NCI-H82 treated with DMSO at 0.1 percent for 48 hours (cell line): ENCODE measurements at regions not wholly inside any gene's neighbourhood (a gene's known extent, or its start where the extent isn't known, plus 50 kb on each side); places are given as distances from the start of the nearest gene placed in this dataset.
A peak's percentile ranks its signal among the peaks of the same experiment; 100 is the strongest.
"Not testable (repeated sequence)": the region's sequence is repeated elsewhere in the genome, so short reads cannot be mapped to it uniquely, and the experiment has no call there.

Experiments used
- DNase-seq: peaks from one replicate; lab custom pipeline; 2025; ENCODE audit not compliant: unreplicated experiment; lab: John Stamatoyannopoulos, UW

DNA sequence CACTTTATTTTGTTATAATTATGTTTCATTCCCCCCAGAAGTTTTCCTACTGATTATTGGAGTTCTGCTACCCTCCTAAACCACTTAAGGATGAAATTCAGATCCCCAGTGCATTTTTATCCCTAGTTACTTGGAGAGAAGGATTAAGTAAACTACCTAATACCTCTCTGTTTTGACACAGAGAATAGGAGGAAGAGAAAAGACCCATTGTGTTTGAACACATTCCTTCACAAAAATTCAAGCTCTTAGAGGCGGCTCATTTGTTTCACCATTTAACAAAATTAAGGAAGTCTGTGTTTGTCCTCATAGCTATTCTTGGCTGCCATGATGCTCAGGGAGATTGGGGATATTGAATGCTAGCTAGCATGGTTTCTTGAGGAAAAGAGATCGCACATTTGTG is 492.6 kb downstream of the EBF1 start:
- no peak for DNase-seq

DNA sequence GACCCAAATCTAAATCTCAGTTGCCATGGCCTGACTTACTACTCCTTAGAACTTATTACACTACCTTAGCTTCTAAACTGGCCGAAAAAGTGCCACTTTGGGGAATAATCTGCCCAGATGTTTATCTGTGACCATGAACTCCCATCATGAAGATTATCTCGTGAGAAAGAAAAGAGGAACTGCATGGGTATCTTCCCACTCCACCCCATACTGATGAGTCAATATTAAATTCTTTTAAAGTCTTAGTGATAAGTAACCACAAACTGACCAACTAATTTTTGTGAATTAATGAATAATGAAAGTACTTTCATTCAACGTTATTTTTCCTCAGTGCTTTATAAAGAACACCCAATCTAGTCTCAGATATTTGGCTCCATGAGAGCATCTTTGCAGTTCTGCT is 493.5 kb downstream of the EBF1 start:
- no peak for DNase-seq

DNA sequence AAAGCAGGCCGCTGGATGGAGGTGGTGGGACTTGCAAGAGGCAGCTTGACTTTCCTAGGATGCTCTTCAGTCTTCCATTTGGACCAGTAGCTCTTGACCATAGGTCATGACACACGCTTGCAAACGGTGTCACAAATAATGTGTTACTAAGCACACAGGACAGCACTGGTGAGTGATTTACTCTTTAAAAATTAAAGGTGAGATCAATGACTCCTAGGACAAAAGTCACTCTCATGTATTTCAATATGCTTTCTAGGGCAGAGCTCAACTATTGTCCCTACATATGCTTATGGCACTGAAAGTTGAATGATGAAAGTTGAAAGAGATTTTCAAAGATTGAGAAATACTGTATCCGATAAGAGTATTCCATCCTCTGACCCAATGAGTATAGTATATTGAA is 496.7 kb downstream of the EBF1 start:
- DNase-seq: no peak

DNA sequence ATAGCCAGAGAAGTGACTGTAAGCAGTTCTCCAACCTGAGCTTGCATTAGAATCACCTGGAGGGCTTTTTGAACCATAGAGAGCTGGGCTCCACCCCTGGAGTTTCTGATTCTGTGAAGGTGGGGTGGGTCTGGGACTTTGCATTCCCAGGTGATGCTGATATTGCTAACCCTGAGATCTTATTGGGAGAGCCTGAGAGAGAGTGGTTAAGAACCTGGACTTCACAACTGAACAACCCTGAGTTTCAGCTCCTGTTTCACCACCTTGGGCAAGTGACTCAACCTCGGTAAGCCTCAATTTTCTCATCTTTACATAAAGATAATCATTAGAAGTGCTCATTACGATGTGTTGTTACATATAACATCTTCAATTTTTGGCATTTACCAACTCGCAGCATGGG is 498.6 kb downstream of the EBF1 start:
- DNase-seq: no peak

DNA sequence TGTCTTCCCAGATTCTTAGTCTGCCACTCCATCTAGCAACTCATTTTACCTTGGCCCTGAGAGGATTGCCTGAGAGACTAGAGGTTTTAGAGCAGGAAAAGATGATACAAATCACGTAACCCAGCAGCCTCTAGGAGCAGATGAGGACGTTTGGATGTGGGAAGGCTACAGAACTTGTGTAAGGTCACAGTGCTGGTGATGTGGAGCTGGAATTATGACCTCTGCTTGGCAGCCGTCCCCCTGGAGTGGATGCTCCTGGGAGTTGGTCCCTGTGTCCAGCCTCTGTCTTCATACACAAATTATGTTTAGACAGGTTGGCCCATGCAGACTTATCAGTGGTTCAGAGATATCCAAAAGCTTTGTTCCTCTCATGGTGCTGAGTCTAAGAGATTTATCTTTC is 499.0 kb downstream of the EBF1 start:
- DNase-seq: no peak

DNA sequence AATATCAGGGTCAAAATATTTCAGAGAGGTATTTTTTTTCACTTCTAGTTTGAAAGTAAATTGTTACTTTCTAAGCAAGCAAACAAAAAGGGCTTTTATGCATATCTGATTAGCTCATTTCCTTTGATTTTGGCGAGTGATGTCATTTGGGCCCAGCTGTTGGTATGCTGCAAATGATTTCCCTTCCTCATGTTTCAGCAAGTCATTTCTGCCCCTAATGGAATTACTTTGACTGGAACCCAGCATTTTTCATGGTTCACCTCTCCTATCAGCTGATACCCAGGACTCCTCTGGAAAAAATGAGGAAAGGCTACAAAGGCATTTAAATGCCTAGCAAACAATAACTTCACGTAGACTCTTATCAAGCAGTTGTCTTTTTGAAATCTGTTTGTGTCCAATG is 500.6 kb downstream of the EBF1 start:
- no peak for DNase-seq

DNA sequence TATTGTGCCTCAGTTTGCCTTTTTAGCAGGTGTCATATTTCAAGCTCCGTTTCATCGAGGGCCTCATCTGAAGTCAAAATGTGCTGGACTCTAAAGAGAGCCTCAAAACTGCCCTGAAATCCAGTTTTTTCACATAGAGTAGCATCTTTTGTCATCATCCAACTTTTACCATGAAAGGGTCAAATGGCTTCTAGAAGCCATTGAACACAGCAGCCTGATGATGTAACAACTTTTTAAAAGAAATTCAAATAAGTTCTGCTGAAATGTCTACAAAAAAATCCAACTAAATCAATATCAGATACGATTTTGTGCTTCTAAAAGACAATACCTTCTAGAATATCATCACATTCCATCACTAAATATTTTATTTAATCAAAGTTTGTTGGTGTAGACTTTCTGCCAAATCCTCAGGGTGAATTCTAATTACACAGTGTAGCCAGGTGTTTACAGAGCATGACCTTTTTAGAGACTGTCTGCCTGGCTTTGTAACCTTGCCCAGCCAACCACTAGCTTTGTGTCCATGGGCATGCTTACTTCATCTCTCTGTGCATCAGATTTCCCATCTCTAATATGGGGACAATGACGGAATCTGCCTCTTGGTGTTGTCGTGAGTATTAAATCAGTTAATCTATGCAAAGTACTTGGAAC is 505.0 kb downstream of the EBF1 start:
- DNase-seq: no peak

DNA sequence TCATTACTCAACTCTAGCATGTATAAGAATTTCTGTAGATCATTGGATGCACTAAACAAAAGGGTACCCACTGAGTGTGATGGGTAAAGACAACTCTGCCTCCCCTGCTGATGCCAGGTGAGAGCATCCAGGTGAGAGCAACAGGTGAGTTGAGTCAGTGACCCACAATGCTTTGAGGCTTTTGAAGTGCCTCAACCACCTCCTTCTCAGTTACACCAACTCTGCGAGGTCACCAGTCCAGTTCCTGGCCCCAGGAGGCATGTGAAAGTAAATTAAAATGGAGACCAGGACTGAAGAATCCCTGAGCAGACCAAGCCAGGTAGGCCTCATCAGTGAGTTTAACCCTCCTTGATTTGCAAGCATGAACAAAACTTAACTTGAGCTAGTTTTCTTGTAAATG is 505.8 kb downstream of the EBF1 start:
- no peak for DNase-seq

DNA sequence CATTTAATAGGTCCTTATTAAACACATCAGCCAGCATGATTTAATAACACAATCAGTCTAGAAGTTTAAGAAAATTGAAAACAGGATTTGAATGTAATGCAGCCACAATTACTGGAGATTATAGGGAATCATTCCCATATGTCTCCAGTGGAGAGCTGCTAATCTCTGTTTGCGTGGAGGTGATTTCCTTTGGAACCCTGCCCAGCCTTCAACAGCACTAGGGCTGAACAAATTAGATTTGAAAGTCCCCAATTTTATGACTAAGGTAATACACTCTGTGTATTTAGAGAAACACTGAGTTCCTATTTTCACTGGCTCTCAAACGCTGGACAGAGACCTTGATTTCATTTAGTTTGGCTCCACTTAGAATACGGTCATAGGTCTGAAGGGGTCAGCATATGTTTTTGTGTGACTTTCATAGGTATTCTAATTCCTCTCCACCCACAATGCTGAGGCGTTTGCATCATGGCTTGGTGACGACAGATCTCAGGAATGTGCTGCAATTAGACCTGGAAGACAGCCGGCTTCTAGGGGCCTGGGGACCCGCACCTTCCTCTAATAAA is 508.3 kb downstream of the EBF1 start:
- peak; percentile 58 for DNase-seq

DNA sequence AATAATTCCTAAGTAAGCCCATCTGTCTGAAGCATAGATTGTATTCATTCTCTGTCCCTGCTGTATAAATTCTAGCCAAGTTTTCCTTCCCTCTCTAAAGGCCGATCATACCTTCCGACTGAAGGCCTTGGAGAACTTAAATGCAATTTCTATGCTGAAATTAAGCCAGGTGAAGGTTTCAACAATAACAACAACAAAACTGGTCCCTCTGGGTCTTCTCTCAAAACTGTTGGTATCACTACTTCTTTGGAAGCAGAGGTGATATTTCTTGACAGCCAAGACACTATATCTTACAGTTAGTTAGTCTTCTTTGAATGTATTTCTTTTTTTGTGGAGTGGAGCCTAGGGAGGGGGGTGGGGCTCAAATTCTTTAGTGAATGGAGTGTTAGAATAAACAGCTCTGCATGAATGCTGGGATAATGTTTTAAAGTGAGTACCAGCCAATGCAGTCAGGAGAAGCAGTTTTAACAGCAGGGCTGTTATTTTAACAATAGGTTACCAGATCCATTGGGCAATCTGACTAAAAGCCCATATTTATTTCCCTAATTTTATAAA is 508.9 kb downstream of the EBF1 start:
- DNase-seq: no peak

DNA sequence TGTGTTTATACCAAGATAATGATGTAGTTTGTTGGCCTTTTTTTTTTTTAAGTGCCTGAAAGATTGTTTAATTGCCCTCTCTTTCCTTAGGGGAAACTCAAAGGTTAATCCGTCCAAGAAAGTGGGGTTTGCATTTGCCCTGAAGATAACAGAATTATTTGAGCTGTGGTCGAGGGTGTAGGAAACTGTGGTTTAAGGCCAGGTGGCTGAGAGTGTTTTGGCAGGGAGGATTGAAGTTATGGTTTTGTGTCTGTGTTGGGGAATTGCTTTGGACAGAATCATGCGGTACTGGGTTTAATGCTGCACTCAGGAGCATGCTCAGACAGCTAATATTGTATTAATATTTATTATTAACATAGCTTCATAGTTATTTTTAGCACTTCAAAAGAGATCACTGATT is 509.8 kb downstream of the EBF1 start:
- no peak for DNase-seq

DNA sequence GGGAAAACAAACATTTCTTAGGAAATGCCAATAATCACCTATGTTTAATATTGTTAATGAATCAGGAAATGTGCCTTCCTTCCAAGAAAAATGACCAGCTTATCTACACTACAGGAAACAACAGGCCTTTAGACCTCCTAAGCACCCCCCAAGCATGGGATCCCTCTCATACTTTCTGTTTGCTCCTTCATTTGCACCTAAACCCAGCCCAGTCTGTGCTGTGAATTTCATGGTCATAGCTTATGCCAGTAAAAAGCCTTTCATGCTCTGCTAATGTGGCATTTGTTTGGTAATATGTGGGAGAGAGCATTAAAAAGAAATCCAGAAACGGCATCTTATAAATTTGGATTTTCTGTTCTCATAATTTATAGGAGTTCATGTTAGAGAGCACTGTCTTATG is 511.1 kb downstream of the EBF1 start:
- DNase-seq: no peak

DNA sequence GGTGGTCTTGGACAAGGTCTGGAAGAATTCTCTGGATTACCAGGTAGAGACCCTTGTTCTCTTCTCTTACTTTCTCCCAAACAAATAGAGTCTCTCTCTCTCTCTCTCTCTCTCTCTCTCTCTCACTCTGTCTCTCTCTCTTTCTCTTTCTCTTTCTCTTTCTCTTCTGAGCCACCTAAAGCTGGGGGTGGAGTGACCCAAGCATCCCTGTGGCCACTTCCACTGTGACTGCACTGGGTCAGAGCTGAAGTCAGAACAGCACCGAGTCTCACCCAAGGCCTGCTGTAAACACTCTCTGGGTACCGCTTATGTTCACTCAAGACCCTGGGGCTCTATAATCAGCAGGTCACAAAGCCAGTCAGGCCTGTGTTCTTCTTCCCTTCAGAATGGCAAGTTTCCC is 513.7 kb downstream of the EBF1 start:
- DNase-seq: no peak

DNA sequence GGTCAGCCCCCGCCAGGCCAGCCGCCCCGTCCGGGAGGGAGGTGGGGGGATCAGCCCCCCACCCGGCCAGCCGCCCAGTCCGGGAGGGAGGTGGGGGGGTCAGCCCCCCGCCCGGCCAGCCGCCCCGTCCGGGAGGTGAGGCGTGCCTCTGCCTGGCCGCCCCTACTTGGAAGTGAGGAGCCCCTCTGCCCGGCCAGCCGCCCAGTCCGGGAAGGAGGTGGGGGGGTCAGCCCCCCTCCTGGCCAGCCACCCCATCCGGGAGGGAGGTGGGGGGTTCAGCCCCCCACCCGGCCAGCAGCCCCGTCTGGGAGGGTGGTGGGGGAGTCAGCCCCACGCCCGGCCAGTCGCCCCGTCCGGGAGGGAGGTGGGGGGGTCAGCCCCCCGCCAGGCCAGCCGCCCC is 517.0 kb downstream of the EBF1 start:
- not testable (repeated sequence) for DNase-seq

DNA sequence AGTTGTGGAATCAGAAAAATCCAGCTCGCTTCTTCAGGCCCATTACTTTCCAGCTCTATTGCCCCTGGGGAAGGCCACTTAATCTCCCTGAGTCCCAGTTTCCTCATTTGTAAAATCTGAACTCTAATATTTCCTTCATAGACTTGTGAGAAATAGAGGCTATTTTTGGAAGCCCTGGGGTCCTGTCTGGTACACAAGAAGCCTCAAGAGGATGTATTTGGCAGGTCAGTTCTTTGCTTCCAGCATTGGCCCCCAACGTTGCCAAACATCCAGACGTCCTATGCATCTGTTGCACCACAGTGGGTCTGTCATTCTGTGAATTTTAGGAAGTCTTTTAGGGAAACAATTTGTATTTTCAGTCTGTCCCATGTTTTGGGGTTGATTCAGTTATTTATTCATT is 525.9 kb downstream of the EBF1 start:
- no peak for DNase-seq

DNA sequence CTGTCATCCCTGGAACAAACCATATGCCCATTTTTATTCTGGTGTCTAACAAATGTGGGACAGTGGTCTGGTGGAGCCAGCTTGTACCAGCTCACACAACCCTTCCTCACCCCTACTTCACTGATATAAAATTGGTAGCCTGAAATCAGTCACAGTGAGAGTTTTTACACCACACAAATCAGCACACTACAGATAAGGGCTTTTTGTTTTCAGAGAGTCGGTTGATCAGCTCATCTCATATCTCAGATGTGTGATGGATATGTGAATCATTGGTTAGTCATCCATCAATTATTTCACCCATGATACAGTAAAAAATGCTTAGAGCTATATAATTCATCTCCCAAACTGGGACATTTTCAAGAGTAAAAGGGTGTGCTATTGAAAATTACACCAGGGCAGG is 529.2 kb downstream of the EBF1 start:
- no peak for DNase-seq

DNA sequence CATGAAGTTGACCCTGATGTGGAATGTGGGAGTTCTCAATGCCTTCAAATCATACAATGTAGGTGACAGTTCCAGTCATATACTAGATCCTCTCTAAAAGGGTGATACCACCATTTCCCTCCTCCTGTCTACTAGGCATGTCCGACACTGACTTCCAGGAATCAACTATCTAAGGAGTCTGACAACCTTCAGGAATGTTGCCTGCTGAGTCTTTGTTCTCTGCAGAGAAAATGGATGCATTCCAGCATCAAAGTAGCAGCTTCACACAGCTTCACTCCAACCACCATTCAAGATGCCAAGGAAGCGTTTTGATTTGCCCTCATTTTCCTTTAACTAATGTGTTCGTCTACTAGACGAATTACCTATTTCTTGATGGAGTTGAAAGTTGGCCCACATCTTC is 530.2 kb downstream of the EBF1 start:
- no peak for DNase-seq

DNA sequence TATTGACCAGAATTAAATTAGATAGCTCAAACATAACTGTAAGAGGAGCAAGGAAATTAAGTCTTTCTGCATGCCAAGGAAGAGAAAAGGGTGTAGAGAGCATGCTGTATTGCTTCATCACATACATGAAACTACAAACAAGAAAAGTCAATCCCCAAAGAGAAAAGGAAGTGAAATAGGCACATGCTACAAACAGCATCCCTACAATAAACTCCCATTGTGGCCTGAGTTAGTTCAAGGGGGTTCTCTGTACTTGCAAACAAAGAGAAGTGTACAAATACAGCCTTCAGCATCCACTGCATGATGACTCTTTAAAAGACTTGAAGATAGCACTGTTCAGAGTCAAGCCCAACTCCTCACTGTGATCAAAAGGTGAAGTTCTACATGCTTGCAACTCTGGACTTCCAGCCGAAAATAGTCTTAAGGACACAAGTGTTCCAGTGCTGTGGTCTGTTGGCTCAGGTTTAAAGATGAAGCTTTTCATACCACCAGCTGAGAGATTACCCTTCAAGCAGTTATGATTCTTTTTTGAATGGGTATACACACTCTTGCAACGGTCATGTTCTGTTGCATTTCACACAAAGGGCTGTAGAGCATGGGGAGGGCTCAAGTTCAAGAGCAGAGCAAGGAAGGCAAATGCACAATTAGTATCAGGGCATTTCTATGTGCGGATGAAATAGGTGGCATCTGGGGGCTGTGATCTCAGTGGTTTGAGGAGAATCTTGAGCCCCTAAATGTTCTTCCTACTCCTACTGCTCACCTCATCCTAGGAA is 534.5 kb downstream of the EBF1 start:
- DNase-seq: no peak

DNA sequence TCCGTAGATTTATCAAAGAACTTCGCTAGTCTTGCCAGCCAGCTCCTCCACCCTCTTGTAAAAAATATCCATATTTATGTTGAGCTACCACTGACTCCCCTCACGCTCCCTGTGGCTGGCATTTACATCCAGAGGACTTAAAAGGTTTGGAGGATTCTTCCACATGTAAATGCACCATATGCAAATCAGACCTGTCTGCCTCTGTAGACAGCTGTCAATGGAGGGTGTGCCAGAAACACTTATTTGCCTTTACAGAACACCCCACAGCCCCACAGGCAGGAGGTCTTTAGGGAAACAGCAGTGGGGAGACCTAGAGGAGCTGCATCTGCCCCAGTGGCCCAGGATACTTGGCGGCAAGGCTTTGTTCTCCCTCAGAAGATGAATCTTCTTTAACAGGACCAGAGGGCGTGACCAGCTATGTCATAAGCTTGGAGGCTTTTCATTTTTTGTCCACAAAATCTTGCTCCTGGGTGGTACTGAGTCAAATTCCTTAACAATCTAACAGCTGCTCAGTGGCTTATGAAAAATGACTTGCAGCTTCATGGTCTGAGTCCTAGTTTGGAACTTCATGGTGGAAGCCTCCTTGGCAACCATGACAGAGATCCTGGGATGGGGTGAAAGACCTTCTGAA is 535.8 kb downstream of the EBF1 start:
- no peak for DNase-seq

DNA sequence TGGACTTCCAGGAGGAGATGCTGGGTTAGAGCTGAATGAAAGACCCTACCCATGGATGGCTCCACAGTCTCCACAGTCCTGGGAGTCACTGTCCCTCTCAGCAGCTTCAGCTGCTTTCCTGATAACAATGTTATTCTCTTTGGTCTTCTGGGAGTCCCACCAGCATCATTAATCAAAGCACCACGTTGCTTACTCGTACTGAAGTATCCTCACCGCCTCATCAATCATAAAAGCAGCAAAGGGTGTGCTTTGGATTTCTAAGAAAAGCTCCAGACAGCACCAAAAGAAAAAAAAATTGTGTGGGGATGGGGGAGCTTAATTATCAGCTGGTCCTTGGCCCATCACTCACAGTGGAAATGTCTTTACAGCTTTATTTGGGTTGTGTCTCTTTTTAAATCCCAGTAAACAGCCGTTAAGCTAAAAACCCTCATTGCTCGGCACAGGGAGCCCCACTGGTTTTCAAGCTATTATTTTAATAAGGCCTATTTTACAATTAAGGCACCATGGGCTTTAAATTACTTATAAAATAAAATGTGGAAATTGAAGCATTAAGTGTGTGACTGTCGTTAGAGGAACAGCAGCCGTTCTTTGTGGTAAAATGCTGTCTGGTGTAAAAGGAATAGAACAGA is 538.0 kb downstream of the EBF1 start:
- DNase-seq: no peak

DNA sequence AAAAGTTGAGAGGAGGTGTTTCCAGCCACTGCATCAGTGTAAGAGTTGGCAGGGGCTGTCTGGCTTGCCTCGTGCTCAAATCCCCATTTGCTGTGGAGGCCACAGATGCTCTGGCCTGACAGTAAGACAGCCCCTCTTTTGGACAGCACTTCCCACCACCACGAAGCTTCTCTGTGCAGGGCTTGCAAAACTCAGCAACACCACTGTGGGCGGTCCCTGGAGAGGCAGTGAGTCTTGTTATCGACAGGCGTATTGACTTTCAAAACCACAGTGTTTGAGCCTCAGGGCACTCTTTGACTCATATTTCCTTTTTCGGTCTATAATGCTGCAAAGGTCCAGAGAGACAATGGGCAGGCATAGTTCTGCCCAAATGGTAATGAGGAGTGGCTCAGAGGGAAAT is 539.5 kb downstream of the EBF1 start:
- DNase-seq: no peak
